ENCODE measurements at regions not wholly inside any gene's neighbourhood (a gene's known extent, or its start where the extent isn't known, plus 50 kb on each side); places are given as distances from the start of the nearest gene placed in this dataset.

- Histone ChIP-seq H3K27ac (no peak overlapping the region), H3K4me2 (peak overlapping the region; percentile 34; the same call in 1 of the 3 replicates), H3K4me3 (0 out of 3 replicates have a peak overlapping the region, but pooled peaks have one; percentile 17), H3K9me3 (no peaks in the 10 kb centered on the region), H3K4me1 (no peaks in the 10 kb centered on the region)
- DNase-seq (ENCODE audit: low read depth in 1 of 2, low spot score in 1 of 2): peak in 1 of 2 experiments; percentile 15
- WGBS (ENCODE audit: missing lambda C conversion rate): 27% methylated on average over 8 of the region's 8 CpGs
- TF ChIP-seq CHD4 (IDR thresholded peaks at IDR 0.05; ENCODE audit: borderline replicate concordance) (no peak), HES2 (IDR thresholded peaks at IDR 0.05) (no peak), REST (IDR thresholded peaks at IDR 0.05) (no peak), RARB (CRISPR knock-in tag; IDR thresholded peaks at IDR 0.05) (no peak), ATOH8 (CRISPR knock-in tag; IDR thresholded peaks at IDR 0.05; ENCODE audit: low read depth) (no peak), POLR2A (IDR thresholded peaks at IDR 0.05; ENCODE audit: low read length) (no peak), CBX8 (IDR thresholded peaks at IDR 0.05) (no peak), RFX5 (IDR thresholded peaks at IDR 0.05) (no peak), SREBF2 (IDR thresholded peaks at IDR 0.05) (no peak), SMC3 (IDR thresholded peaks at IDR 0.05) (no peak), E2F6 (IDR thresholded peaks at IDR 0.05; ENCODE audit: borderline replicate concordance, low read depth) (no peak), TP53 (CRISPR knock-in tag; IDR thresholded peaks at IDR 0.05) (no peak), EHMT2 (IDR thresholded peaks at IDR 0.05; ENCODE audit: low read depth) (no peak), BCL3 (IDR thresholded peaks at IDR 0.05) (no peak), HOXA7 (CRISPR knock-in tag; IDR thresholded peaks at IDR 0.05) (no peak), CBX2 (IDR thresholded peaks at IDR 0.05; ENCODE audit: borderline replicate concordance, low read depth) (no peak), FOSB (CRISPR knock-in tag; IDR thresholded peaks at IDR 0.05) (no peak)
- POLR2A ChIA-PET: no interaction called here
- no peak for ATAC-seq
- CTCF ChIA-PET: interaction anchor here (1.4 kb wide), 1 partner anchor 99 kb away, joined by 4 read pairs; no protein-coding TSS in a partner anchor
- no peak for FAIRE-seq
Measured at GRCh38 chr10:120005207-120006201, 113.0 kb downstream of the SEC23IP start.

GRCh38 chr10:120007261-120007660 is 114.7 kb downstream of the SEC23IP start:
- POLR2A ChIA-PET: no interaction called here
- no peak overlapping the region for H3K27ac ChIP-seq
- H3K4me2 ChIP-seq: no peak overlapping the region
- WGBS (ENCODE audit: missing lambda C conversion rate): 14% methylated on average over 2 of the region's 2 CpGs
- no peak for TF ChIP-seq CEBPB (IDR thresholded peaks at IDR 0.05)
- no peak for TF ChIP-seq EHF (CRISPR knock-in tag; IDR thresholded peaks at IDR 0.05)
- no peak for TF ChIP-seq USF2 (IDR thresholded peaks at IDR 0.05)
- TF ChIP-seq CTCF (IDR thresholded peaks at IDR 0.05): no peak
- no peak for TF ChIP-seq POLR2A (IDR thresholded peaks at IDR 0.05; ENCODE audit: low read length)
- H3K4me1 ChIP-seq: no peaks in the 10 kb centered on the region
- CTCF ChIA-PET: no interaction called here
- no peak for DNase-seq (ENCODE audit: low read depth in 1 of 2, low spot score in 1 of 2)
- H3K9me3 ChIP-seq: no peaks in the 10 kb centered on the region
- no peak overlapping the region for H3K4me3 ChIP-seq
- ATAC-seq: no peak
- FAIRE-seq: no peak
